K562 (cell line): ENCODE measurements at regions not wholly inside any gene's neighbourhood (a gene's known extent, or its start where the extent isn't known, plus 50 kb on each side); places are given as distances from the start of the nearest gene placed in this dataset.

Experiments used
- ARID1B ChIP-seq: fragments of 450-650 bp; IDR thresholded peaks from 2 replicates; pipeline ENCODE4 v1.6.1; 2016; ENCODE audit warnings: antibody characterized with exemption, mild to moderate bottlenecking, inconsistent platforms
- ARID4B ChIP-seq: sonication (generic); formaldehyde crosslinking; IDR thresholded peaks from 2 replicates; pipeline ENCODE4 v1.8.0; 2022; ENCODE audit warnings: mild to moderate bottlenecking, missing genetic modification reagents
- CREBBP ChIP-seq: IDR thresholded peaks from one replicate; pipeline ENCODE4 v1.6.1; 2012; ENCODE audit warnings: low read depth, mild to moderate bottlenecking, control low read depth, inconsistent platforms, low read length
- FOXJ2 ChIP-seq: fragments of 200-800 bp; sonication (Bioruptor generic); IDR thresholded peaks from 2 replicates; pipeline ENCODE4 v1.6.1; 2016; ENCODE audit warnings: missing genetic modification characterization, missing compliant biosample characterization
- GTF2A2 ChIP-seq: IDR thresholded peaks from 2 replicates; pipeline ENCODE4 v1.6.1; 2016; ENCODE audit warnings: mild to moderate bottlenecking, missing genetic modification characterization, missing compliant biosample characterization
- HDAC3 ChIP-seq: fragments of 450-650 bp; IDR thresholded peaks from 2 replicates; pipeline ENCODE4 v1.6.1; 2018; ENCODE audit warnings: borderline replicate concordance, mild to moderate bottlenecking, moderate library complexity; ENCODE audit not compliant: partially characterized antibody
- HES1 ChIP-seq: fragments of 450-650 bp; IDR thresholded peaks from 2 replicates; pipeline ENCODE4 v1.6.1; 2016; ENCODE audit warnings: low read depth, mild to moderate bottlenecking, moderate library complexity
- HLTF ChIP-seq: fragments of 450-650 bp; IDR thresholded peaks from 2 replicates; pipeline ENCODE4 v1.6.1; 2016
- POLR2G ChIP-seq: fragments of 200-400 bp; formaldehyde crosslinking; IDR thresholded peaks from 2 replicates; pipeline ENCODE4 v1.6.1; 2017; ENCODE audit warnings: low read depth, mild to moderate bottlenecking, antibody characterized with exemption, low read length, moderate library complexity
- SPI1 ChIP-seq: IDR thresholded peaks from 2 replicates; pipeline ENCODE4 v1.6.1; 2011; ENCODE audit warnings: low read depth, low read length, control low read depth, borderline replicate concordance
- TEAD2 ChIP-seq: fragments of 450-650 bp; IDR thresholded peaks from 2 replicates; pipeline ENCODE4 v1.6.1; 2016; ENCODE audit warnings: missing genetic modification characterization, control low read depth, missing compliant biosample characterization
- TEAD4 ChIP-seq, 2 experiments: sonication (generic) in 1 of 2; formaldehyde crosslinking in 1 of 2; IDR thresholded peaks; 2 replicates each; pipeline versions ENCODE4 v1.6.1 to v1.8.0; 2012 to 2022; ENCODE audit warnings: borderline replicate concordance in 1 of 2, inconsistent platforms in 1 of 2, low read length in 1 of 2, mild to moderate bottlenecking in 1 of 2, missing genetic modification reagents in 1 of 2
- TGIF2 ChIP-seq: sonication (generic); formaldehyde crosslinking; IDR thresholded peaks from 2 replicates; pipeline ENCODE4 v1.8.1; 2022; ENCODE audit warnings: mild to moderate bottlenecking, missing genetic modification reagents, moderate library complexity
- XRCC3 ChIP-seq: fragments of 450-650 bp; IDR thresholded peaks from 2 replicates; pipeline ENCODE4 v1.6.1; 2017; ENCODE audit warnings: mild to moderate bottlenecking, moderate library complexity
- ZNF561 ChIP-seq: fragments of 450-650 bp; formaldehyde crosslinking; conservative IDR thresholded peaks from 2 replicates; pipeline ENCODE4 v1.4.0; 2020; ENCODE audit warnings: mild to moderate bottlenecking, moderate library complexity
- TF ChIP-seq, protein P1 (sequence below): fragments of 250-450 bp; sonication (Bioruptor Pico); IDR thresholded peaks from 2 replicates; pipeline ENCODE4 v1.4.0; 2020; ENCODE audit warnings: mild to moderate bottlenecking, moderate library complexity
- TF ChIP-seq, protein P2 (sequence below): fragments of 250-450 bp; sonication (Bioruptor Pico); IDR thresholded peaks from 2 replicates; pipeline ENCODE4 v1.8.0; 2022; ENCODE audit warnings: moderate library complexity, mild to moderate bottlenecking, inconsistent platforms

- TF ChIP-seq ARID4B (CRISPR knock-in tag) (no peak; the same call in 1 of the 2 replicates), HDAC3 (no peak), CREBBP (no peak), TEAD4 (IDR thresholded peaks at IDR 0.05; ENCODE audit: low read length) (no peak), TEAD4 (CRISPR knock-in tag; IDR thresholded peaks at IDR 0.05; ENCODE audit: borderline replicate concordance) (no peak), TEAD2 (tag) (no peak), ARID1B (no peak), HES1 (no peak), TGIF2 (no peak), ZNF561 (no peak), FOXJ2 (no peak), XRCC3 (no peak), HLTF (0 out of 2 replicates have a peak, but pooled peaks have one; percentile 33), POLR2G (peak; percentile 72; the same call in 1 of the 2 replicates), GTF2A2 (tag) (no peak), SPI1 (no peak)
- TF ChIP-seq, protein P1, sequence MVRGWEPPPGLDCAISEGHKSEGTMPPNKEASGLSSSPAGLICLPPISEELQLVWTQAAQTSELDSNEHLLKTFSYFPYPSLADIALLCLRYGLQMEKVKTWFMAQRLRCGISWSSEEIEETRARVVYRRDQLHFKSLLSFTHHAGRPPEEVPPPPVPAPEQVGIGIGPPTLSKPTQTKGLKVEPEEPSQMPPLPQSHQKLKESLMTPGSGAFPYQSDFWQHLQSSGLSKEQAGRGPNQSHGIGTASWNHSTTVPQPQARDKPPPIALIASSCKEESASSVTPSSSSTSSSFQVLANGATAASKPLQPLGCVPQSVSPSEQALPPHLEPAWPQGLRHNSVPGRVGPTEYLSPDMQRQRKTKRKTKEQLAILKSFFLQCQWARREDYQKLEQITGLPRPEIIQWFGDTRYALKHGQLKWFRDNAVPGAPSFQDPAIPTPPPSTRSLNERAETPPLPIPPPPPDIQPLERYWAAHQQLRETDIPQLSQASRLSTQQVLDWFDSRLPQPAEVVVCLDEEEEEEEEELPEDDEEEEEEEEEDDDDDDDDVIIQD (CRISPR knock-in tag), result no peak
- TF ChIP-seq, protein P2, sequence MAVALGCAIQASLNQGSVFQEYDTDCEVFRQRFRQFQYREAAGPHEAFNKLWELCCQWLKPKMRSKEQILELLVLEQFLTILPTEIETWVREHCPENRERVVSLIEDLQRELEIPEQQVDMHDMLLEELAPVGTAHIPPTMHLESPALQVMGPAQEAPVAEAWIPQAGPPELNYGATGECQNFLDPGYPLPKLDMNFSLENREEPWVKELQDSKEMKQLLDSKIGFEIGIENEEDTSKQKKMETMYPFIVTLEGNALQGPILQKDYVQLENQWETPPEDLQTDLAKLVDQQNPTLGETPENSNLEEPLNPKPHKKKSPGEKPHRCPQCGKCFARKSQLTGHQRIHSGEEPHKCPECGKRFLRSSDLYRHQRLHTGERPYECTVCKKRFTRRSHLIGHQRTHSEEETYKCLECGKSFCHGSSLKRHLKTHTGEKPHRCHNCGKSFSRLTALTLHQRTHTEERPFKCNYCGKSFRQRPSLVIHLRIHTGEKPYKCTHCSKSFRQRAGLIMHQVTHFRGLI, result no peak
These were observed 401.8 kb downstream of the SHQ1 start, which contains the start of gene RYBP (continued) for GRCh38 chr3:72446218-72447058.
